ENCODE measurements at regions not wholly inside any gene's neighbourhood (a gene's known extent, or its start where the extent isn't known, plus 50 kb on each side); places are given as distances from the start of the nearest gene placed in this dataset.

DNA sequence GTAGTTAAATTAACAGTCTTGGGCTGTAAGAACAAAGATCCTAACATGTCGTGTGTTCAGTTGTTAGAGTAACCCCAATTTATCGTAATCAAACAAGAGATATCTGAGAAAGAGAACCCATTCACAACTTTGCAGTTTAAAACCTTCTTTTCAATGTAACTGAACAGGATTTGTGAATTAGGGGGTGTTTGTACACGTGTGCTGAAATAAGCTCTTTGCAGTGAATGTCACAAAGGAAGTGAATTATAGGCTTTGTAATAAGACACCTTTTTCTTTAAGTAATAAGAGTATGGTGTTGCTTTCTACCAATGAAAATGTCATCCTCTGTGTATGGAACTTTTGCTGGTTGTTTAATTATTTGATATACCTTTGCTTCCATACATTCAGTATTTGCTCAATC, 114.0 kb downstream of the ALX1 start:
- Histone ChIP-seq H3K27me3 (no peaks in the 10 kb centered on the region), H3K4me3 (no peak overlapping the region), H3K27ac (replicated peaks in 1 of 4) (no peak overlapping the region), H3K9me3 (no peaks in the 10 kb centered on the region), H3K4me1 (no peaks in the 10 kb centered on the region), H3K36me3 (no peaks in the 10 kb centered on the region)
- TF ChIP-seq POLR2A (IDR thresholded peaks at IDR 0.05; ENCODE audit: low read depth) (no peak), POLR2AphosphoS5 (IDR thresholded peaks at IDR 0.05) (no peak), EP300 (IDR thresholded peaks at IDR 0.05) (no peak)
- TF ChIP-seq, protein P1, sequence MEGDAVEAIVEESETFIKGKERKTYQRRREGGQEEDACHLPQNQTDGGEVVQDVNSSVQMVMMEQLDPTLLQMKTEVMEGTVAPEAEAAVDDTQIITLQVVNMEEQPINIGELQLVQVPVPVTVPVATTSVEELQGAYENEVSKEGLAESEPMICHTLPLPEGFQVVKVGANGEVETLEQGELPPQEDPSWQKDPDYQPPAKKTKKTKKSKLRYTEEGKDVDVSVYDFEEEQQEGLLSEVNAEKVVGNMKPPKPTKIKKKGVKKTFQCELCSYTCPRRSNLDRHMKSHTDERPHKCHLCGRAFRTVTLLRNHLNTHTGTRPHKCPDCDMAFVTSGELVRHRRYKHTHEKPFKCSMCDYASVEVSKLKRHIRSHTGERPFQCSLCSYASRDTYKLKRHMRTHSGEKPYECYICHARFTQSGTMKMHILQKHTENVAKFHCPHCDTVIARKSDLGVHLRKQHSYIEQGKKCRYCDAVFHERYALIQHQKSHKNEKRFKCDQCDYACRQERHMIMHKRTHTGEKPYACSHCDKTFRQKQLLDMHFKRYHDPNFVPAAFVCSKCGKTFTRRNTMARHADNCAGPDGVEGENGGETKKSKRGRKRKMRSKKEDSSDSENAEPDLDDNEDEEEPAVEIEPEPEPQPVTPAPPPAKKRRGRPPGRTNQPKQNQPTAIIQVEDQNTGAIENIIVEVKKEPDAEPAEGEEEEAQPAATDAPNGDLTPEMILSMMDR (IDR thresholded peaks at IDR 0.05): no peak
- intact Hi-C loops (cut with DNase I): no loop called here
- DNase-seq (ENCODE audit: extremely low spot score): no peak
- WGBS: 50% methylated on average over 3 of the region's 3 CpGs

DNA sequence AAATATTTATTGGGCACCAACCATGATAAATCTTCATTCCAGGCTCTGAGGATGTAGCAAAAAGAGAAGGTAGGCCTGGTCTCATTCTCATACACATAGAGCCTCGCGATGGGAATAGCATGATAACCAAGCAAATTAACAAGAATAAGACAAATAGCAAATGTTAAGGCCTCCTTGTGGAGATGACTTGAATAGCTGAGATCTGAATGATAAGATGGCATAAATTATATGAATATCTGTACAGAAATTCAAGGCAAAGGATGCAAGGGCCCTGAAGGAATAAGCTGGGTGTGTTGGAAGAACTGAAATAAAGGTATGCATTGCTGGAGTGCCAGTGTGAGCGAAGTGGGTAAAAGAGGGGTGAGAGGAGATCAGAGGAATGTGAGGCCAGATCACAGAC, 114.8 kb downstream of the ALX1 start:
- Histone ChIP-seq H3K36me3 (no peaks in the 10 kb centered on the region), H3K27ac (replicated peaks in 1 of 4) (no peak overlapping the region), H3K9me3 (no peaks in the 10 kb centered on the region), H3K4me1 (no peaks in the 10 kb centered on the region), H3K4me3 (no peak overlapping the region), H3K27me3 (no peaks in the 10 kb centered on the region)
- 89% methylated on average over 3 of the region's 3 CpGs for WGBS
- no peak for DNase-seq (ENCODE audit: extremely low spot score)
- intact Hi-C loops (cut with DNase I): no loop called here
- TF ChIP-seq POLR2AphosphoS5 (IDR thresholded peaks at IDR 0.05) (no peak), POLR2A (IDR thresholded peaks at IDR 0.05; ENCODE audit: low read depth) (no peak), EP300 (IDR thresholded peaks at IDR 0.05) (no peak)
- TF ChIP-seq, protein P1 (IDR thresholded peaks at IDR 0.05): no peak

DNA sequence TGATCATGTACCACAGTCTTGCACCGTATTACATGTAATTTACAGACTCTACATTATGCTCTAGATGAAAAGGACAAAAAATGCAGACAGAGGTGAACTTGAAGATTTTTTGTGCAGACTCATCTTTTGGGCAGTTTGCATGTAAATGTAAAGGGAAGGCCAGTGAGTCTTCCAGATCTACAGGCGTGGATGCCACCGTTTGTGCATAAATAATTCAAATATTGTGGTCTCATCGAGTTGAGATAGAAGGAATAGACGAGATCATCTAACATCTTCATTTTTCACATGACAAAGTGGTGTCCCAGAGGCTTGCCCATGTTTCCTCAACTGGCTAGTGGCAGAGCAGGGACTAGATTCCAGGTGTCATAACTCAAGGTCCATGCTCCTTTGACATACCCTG, 125.2 kb downstream of the ALX1 start:
- Histone ChIP-seq H3K36me3 (no peaks in the 10 kb centered on the region), H3K4me1 (no peaks in the 10 kb centered on the region), H3K4me3 (no peak overlapping the region), H3K27me3 (peaks cover 0 to 4% (median 0%) of the 10 kb centered on the region in 4 donors), H3K9me3 (no peaks in the 10 kb centered on the region), H3K27ac (replicated peaks in 1 of 4) (no peak overlapping the region)
- WGBS: 84% methylated on average over 5 of the region's 5 CpGs
- intact Hi-C loops (cut with DNase I): no loop called here
- DNase-seq (ENCODE audit: extremely low spot score): no peak
- no peak for TF ChIP-seq EP300 (IDR thresholded peaks at IDR 0.05)
- TF ChIP-seq POLR2AphosphoS5 (IDR thresholded peaks at IDR 0.05): no peak
- TF ChIP-seq POLR2A (IDR thresholded peaks at IDR 0.05; ENCODE audit: low read depth): no peak
- TF ChIP-seq, protein P1 (IDR thresholded peaks at IDR 0.05): no peak

DNA sequence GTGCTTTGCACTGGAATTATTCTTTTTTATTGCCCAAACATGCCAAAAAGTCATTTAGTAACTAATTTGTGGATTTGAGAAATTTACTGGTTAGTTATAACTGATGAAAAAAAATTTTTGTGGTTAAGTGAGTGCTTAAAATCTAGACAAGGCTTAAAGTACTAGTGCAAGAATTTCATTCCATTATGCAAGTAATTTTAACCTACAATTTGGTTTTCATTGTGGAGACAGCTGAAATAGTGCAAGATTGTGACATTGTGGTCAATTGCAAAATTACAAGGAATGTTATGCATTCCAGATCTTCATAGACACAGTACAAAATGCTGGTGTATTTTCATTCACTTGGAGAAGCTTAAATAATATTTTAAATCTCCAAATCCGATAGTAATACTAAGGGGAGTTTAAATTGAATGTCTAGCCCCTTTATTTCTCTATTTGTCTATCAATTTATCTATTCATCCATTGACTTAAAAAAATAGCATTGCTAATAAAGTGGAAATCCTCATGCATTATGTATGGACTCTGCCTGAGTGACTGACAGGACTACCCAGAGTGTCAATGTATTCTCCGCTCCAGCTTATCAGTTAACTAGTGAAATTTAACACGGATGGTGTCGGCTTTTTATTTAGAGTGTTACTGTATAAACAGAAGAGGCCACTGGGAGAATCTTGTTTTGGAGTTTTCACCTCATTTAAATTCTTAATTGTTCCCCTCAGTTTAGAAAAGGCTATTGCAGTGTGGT, 125.9 kb downstream of the ALX1 start:
- no peaks in the 10 kb centered on the region for H3K36me3 ChIP-seq
- TF ChIP-seq POLR2AphosphoS5 (IDR thresholded peaks at IDR 0.05) (no peak), EP300 (IDR thresholded peaks at IDR 0.05) (no peak), POLR2A (IDR thresholded peaks at IDR 0.05; ENCODE audit: low read depth) (no peak)
- TF ChIP-seq, protein P1 (IDR thresholded peaks at IDR 0.05): no peak
- H3K4me1 ChIP-seq: no peaks in the 10 kb centered on the region
- intact Hi-C loops (cut with DNase I): no loop called here
- peaks cover 0 to 4% (median 0%) of the 10 kb centered on the region in 4 donors for H3K27me3 ChIP-seq
- H3K9me3 ChIP-seq: no peaks in the 10 kb centered on the region
- H3K4me3 ChIP-seq: no peak overlapping the region
- 52% methylated on average over 4 of the region's 4 CpGs for WGBS
- no peak overlapping the region for H3K27ac ChIP-seq (replicated peaks in 1 of 4)
- no peak for DNase-seq (ENCODE audit: extremely low spot score)

DNA sequence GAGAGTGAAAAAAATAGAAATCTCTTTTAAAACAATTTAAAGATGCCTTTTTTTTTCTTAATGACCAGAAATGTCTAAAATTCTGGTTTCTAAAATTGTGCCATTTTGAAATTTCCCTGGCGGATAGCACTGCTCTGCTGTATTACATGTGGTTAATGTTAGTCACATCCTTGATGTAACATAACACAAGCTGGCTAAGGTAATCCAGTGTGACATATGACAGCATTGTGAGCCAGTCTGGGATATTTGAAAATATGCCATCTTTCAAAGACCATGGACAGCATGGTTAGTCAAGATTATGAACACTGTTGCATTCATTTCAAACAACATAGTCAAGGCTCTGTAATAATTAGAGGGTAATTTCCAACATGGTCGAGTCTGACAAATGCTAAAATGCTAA, 133.2 kb downstream of the ALX1 start:
- Histone ChIP-seq H3K4me1 (no peaks in the 10 kb centered on the region), H3K9me3 (no peaks in the 10 kb centered on the region), H3K4me3 (no peak overlapping the region), H3K36me3 (no peaks in the 10 kb centered on the region), H3K27ac (replicated peaks in 1 of 4) (no peak overlapping the region), H3K27me3 (no peaks in the 10 kb centered on the region)
- intact Hi-C loops (cut with DNase I): no loop called here
- DNase-seq (ENCODE audit: extremely low spot score): no peak
- 67% methylated on average over 2 of the region's 2 CpGs for WGBS
- TF ChIP-seq, protein P1 (IDR thresholded peaks at IDR 0.05): no peak
- no peak for TF ChIP-seq EP300 (IDR thresholded peaks at IDR 0.05)
- no peak for TF ChIP-seq POLR2A (IDR thresholded peaks at IDR 0.05; ENCODE audit: low read depth)
- TF ChIP-seq POLR2AphosphoS5 (IDR thresholded peaks at IDR 0.05): no peak

All from esophagus muscularis mucosa (tissue), 4 donors.